ENCODE measurements at regions not wholly inside any gene's neighbourhood (a gene's known extent, or its start where the extent isn't known, plus 50 kb on each side); places are given as distances from the start of the nearest gene placed in this dataset.
A peak's percentile ranks its signal among the peaks of the same experiment; 100 is the strongest.

DNA sequence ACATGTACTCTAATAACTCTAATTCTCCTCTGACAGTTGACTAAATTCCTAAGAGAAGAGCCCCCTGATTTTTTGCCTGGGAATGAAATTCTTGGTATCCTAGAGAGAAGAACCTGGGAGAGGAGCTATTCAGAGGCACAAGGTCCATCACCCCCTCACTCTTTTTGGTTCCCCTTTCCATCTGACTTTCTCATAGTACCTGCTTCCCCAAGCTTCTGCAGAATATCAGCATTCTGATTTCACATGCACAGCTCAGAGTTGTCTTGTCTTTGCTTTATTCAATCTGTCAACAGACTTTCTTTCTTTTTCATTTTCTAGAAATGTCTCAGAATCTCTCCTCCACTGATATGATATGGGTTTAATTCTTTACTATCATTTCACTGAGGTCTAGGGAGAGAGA lies 141.5 kb upstream of the FBXL17 start:
- Histone ChIP-seq H3F3A (ENCODE audit: low read depth) (no peaks in the 10 kb centered on the region), H3K9me3 (ENCODE audit: low read depth) (no peaks in the 10 kb centered on the region), H3K27ac (no peak overlapping the region), H3K4me1 (no peaks in the 10 kb centered on the region), H3K27me3 (no peaks in the 10 kb centered on the region), H3K36me3 (no peaks in the 10 kb centered on the region), H3K79me2 (ENCODE audit: low read depth) (no peaks in the 10 kb centered on the region), H3K9ac (no peak overlapping the region), H4K20me1 (ENCODE audit: low read depth) (no peaks in the 10 kb centered on the region), H2AFZ (replicated peaks) (no peak overlapping the region), H3K4me2 (no peak overlapping the region), H3K4me3 (no peak overlapping the region)
- H3K27me3 Mint-ChIP-seq (ENCODE audit: insufficient read depth, low read depth), result no peaks in the 10 kb centered on the region
- H3K4me1 Mint-ChIP-seq, result no peaks in the 10 kb centered on the region
- H3K9me3 Mint-ChIP-seq, result peaks cover 3% of the 10 kb centered on the region
- no peak overlapping the region for H3K4me3 Mint-ChIP-seq
- no peak for DNase-seq (ENCODE audit: low spot score)
- H3K36me3 Mint-ChIP-seq, result no peaks in the 10 kb centered on the region
- TF ChIP-seq, protein P1, sequence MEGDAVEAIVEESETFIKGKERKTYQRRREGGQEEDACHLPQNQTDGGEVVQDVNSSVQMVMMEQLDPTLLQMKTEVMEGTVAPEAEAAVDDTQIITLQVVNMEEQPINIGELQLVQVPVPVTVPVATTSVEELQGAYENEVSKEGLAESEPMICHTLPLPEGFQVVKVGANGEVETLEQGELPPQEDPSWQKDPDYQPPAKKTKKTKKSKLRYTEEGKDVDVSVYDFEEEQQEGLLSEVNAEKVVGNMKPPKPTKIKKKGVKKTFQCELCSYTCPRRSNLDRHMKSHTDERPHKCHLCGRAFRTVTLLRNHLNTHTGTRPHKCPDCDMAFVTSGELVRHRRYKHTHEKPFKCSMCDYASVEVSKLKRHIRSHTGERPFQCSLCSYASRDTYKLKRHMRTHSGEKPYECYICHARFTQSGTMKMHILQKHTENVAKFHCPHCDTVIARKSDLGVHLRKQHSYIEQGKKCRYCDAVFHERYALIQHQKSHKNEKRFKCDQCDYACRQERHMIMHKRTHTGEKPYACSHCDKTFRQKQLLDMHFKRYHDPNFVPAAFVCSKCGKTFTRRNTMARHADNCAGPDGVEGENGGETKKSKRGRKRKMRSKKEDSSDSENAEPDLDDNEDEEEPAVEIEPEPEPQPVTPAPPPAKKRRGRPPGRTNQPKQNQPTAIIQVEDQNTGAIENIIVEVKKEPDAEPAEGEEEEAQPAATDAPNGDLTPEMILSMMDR (IDR thresholded peaks at IDR 0.05), result no peak
- TF ChIP-seq EZH2phosphoT487 (IDR thresholded peaks at IDR 0.05) (no peak), EZH2 (IDR thresholded peaks at IDR 0.05) (no peak)
- H3K27ac Mint-ChIP-seq, result no peak overlapping the region

DNA sequence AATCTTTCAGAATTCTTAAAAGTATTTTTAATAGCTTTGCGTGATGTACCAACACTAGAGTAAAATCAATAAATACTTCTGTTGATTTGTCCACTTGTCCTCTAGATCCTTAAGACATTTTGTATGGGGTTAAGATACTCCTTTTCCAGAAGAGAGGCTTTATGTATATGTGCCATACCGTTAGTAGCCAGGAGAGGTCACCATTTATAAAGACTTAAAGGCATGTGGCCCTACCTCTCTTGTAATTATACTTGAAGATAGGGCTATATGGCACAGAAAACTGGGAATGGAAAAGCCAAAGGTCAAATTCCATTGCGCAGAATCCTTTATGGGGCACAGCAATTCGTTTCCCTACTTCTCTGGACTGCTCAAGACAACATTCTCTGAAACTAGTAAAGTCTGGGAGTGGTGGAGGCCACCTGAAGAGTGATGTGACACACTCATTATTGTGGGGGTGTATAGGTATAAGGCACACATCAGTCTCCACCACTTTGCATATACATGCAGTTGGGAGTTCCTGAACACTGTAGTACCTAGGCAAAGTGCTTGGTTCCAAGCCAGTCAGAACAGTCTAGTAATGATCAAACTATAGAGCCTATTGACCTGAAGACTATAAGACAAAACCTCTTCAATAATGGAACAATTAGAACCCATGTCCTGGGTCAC lies 140.1 kb upstream of the FBXL17 start:
- H3K4me3 Mint-ChIP-seq, result no peak overlapping the region
- DNase-seq (ENCODE audit: low spot score), result peak; percentile 74
- H3K36me3 Mint-ChIP-seq, result no peaks in the 10 kb centered on the region
- H3K4me1 Mint-ChIP-seq, result no peaks in the 10 kb centered on the region
- H3K9ac ChIP-seq, result no peak overlapping the region
- peaks cover 3% of the 10 kb centered on the region for H3K9me3 Mint-ChIP-seq
- H3K27ac Mint-ChIP-seq, result no peak overlapping the region
- H3K4me3 ChIP-seq, result no peak overlapping the region
- H3K27me3 Mint-ChIP-seq (ENCODE audit: insufficient read depth, low read depth), result no peaks in the 10 kb centered on the region
- no peaks in the 10 kb centered on the region for H3F3A ChIP-seq (ENCODE audit: low read depth)
- no peaks in the 10 kb centered on the region for H3K36me3 ChIP-seq
- no peaks in the 10 kb centered on the region for H4K20me1 ChIP-seq (ENCODE audit: low read depth)
- no peaks in the 10 kb centered on the region for H3K79me2 ChIP-seq (ENCODE audit: low read depth)
- no peaks in the 10 kb centered on the region for H3K27me3 ChIP-seq
- no peak for TF ChIP-seq EZH2phosphoT487 (IDR thresholded peaks at IDR 0.05)
- TF ChIP-seq, protein P1 (IDR thresholded peaks at IDR 0.05), result peak; percentile 82
- H3K27ac ChIP-seq, result no peak overlapping the region
- H3K4me2 ChIP-seq, result no peak overlapping the region
- H3K4me1 ChIP-seq, result no peaks in the 10 kb centered on the region
- H2AFZ ChIP-seq (replicated peaks), result no peak overlapping the region
- H3K9me3 ChIP-seq (ENCODE audit: low read depth), result no peaks in the 10 kb centered on the region

DNA sequence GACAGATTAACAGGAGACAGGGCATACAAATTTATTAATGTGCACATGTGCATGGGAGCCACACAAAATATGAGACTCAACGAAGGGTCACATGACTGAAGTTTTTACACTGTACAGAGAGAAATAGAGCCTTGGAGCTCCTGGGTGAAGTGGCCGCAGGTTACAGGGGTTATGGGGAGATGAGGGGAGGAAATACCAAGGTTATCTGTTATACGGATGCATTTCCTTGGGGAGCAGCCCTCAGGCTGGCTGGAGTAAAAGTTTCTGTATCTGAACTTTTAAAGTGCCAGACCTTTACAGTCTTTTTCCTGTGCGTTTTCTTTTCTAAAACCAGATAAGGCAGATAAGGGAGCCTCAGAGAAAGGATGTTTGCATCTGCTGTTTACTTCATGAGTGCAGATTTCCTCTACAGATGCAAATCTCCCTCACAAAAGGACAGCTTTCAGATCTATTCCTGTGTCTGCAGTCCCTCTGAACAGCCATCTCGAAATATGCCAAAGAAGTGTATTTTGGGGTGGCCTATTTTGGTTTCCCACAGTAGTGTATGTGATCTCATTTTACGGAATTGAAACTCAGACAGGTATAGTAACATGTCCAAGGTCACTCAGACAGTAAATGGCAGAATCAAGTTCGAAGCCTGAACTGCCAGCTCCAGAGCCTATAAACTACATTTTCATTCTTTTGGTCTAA lies 139.3 kb upstream of the FBXL17 start:
- Histone ChIP-seq H3K9me3 (ENCODE audit: low read depth) (no peaks in the 10 kb centered on the region), H3K27ac (no peak overlapping the region), H3F3A (ENCODE audit: low read depth) (no peaks in the 10 kb centered on the region), H2AFZ (replicated peaks) (no peak overlapping the region), H3K4me2 (no peak overlapping the region), H4K20me1 (ENCODE audit: low read depth) (no peaks in the 10 kb centered on the region), H3K27me3 (no peaks in the 10 kb centered on the region), H3K36me3 (no peaks in the 10 kb centered on the region), H3K4me3 (no peak overlapping the region), H3K79me2 (ENCODE audit: low read depth) (no peaks in the 10 kb centered on the region), H3K4me1 (no peaks in the 10 kb centered on the region), H3K9ac (no peak overlapping the region)
- Mint-ChIP-seq H3K27me3 (ENCODE audit: insufficient read depth, low read depth) (no peaks in the 10 kb centered on the region), H3K36me3 (no peaks in the 10 kb centered on the region), H3K9me3 (peaks cover 1% of the 10 kb centered on the region), H3K4me1 (no peaks in the 10 kb centered on the region), H3K4me3 (no peak overlapping the region), H3K27ac (no peak overlapping the region)
- no peak for DNase-seq (ENCODE audit: low spot score)
- TF ChIP-seq EZH2phosphoT487 (IDR thresholded peaks at IDR 0.05) (no peak), EZH2 (IDR thresholded peaks at IDR 0.05) (no peak)
- TF ChIP-seq, protein P1 (IDR thresholded peaks at IDR 0.05), result no peak

All from neural progenitor cell (in vitro differentiated cells).